ENCODE measurements at regions not wholly inside any gene's neighbourhood (a gene's known extent, or its start where the extent isn't known, plus 50 kb on each side); places are given as distances from the start of the nearest gene placed in this dataset.

GRCh38 chr5:168001318-168001717, 290.1 kb upstream of the WWC1 start:
- TF ChIP-seq, protein P1, sequence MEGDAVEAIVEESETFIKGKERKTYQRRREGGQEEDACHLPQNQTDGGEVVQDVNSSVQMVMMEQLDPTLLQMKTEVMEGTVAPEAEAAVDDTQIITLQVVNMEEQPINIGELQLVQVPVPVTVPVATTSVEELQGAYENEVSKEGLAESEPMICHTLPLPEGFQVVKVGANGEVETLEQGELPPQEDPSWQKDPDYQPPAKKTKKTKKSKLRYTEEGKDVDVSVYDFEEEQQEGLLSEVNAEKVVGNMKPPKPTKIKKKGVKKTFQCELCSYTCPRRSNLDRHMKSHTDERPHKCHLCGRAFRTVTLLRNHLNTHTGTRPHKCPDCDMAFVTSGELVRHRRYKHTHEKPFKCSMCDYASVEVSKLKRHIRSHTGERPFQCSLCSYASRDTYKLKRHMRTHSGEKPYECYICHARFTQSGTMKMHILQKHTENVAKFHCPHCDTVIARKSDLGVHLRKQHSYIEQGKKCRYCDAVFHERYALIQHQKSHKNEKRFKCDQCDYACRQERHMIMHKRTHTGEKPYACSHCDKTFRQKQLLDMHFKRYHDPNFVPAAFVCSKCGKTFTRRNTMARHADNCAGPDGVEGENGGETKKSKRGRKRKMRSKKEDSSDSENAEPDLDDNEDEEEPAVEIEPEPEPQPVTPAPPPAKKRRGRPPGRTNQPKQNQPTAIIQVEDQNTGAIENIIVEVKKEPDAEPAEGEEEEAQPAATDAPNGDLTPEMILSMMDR (conservative IDR thresholded peaks at IDR 0.05; ENCODE audit: low read length): no peak
- no peak for TF ChIP-seq EZH2phosphoT487 (IDR thresholded peaks at IDR 0.05; ENCODE audit: borderline replicate concordance, low read depth, low read length)
